Ishikawa (cell line): ENCODE measurements at regions not wholly inside any gene's neighbourhood (a gene's known extent, or its start where the extent isn't known, plus 50 kb on each side); places are given as distances from the start of the nearest gene placed in this dataset.

Experiments
- EP300 ChIP-seq: IDR thresholded peaks from 2 replicates; pipeline ENCODE4 v1.6.1; 2012; ENCODE audit warnings: borderline replicate concordance
- FOXM1 ChIP-seq: IDR thresholded peaks from 2 replicates; pipeline ENCODE4 v1.6.1; 2012; ENCODE audit warnings: low read depth, borderline replicate concordance
- REST ChIP-seq: IDR thresholded peaks from 2 replicates; pipeline ENCODE4 v1.6.1; 2012; ENCODE audit warnings: low read depth, mild to moderate bottlenecking
- TCF12 ChIP-seq: IDR thresholded peaks from 2 replicates; pipeline ENCODE4 v1.6.1; 2012; ENCODE audit warnings: low read depth
- TEAD4 ChIP-seq: IDR thresholded peaks from 2 replicates; pipeline ENCODE4 v1.6.1; 2012
- USF1 ChIP-seq: IDR thresholded peaks from 2 replicates; pipeline ENCODE4 v1.6.1; 2012
- YY1 ChIP-seq: IDR thresholded peaks from 2 replicates; pipeline ENCODE4 v1.6.1; 2012; ENCODE audit warnings: low read depth

DNA sequence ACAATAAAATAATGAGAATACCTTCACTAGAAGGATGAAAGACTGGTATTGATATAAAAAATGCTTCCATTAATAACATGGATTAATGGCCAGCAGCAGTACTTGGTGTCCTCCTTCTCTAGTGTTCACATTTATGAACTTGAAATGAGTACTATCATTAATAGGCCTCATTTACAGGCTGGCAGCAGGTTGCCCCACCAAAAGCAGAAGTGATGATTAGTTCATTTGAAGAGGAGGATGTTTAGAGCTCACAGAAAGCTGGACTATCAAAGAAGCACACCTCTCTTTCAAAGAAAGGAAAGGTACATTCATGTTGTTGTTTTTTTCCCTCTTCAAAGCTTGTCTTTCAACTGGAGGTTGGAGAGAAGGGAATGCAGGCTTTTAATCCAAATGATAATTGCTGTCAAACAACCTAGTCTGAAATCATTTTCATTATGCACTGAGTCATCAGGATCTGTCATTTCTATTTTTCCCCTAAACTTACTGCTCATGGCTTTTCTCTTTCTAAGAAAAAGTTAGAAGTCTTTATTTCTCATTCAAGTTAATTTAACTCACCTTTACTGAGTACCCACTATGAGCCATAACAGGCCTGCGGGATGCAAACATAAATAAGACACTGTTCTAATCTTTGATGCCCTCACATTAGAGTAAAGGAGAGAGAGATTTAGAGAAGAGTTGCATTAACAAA, 157.9 kb upstream of the GRIP1 start:
- TF ChIP-seq TEAD4 (no peak), EP300 (no peak), TCF12 (no peak), USF1 (no peak), FOXM1 (no peak), REST (no peak), YY1 (no peak)
